Neural progenitor cell (in vitro differentiated cells): ENCODE measurements at regions not wholly inside any gene's neighbourhood (a gene's known extent, or its start where the extent isn't known, plus 50 kb on each side); places are given as distances from the start of the nearest gene placed in this dataset.

Experiments used
- DNase-seq: peaks from one replicate; pipeline ENCODE4 v3.0.0-alpha.2; 2016; ENCODE audit warnings: low spot score
- H2AFZ ChIP-seq: fragments of 200-600 bp; sonication (generic); replicated peaks from 2 replicates; pipeline ENCODE4 v1.6.1; 2016; ENCODE audit warnings: antibody characterized with exemption
- H3F3A ChIP-seq: fragments of 200-600 bp; sonication (generic); 2 replicates; pipeline ENCODE4 v1.6.1; 2016; ENCODE audit warnings: antibody characterized with exemption, low read depth
- H3K27ac ChIP-seq: fragments of 200-600 bp; sonication (generic); 2 replicates; pipeline ENCODE4 v1.5.1; 2016; ENCODE audit warnings: mild to moderate bottlenecking
- H3K27me3 ChIP-seq: fragments of 200-600 bp; sonication (generic); 2 replicates; pipeline ENCODE4 v1.6.1; 2016; ENCODE audit warnings: mild to moderate bottlenecking, moderate library complexity
- H3K36me3 ChIP-seq: fragments of 200-600 bp; sonication (generic); 2 replicates; pipeline ENCODE4 v1.5.1; 2016
- H3K4me1 ChIP-seq: fragments of 200-600 bp; sonication (generic); 2 replicates; pipeline ENCODE4 v1.6.1; 2016; ENCODE audit warnings: mixed run types
- H3K4me2 ChIP-seq: fragments of 200-600 bp; sonication (generic); 2 replicates; pipeline ENCODE4 v1.6.1; 2016
- H3K4me3 ChIP-seq: fragments of 200-600 bp; sonication (generic); 2 replicates; pipeline ENCODE4 v1.5.1; 2016
- H3K79me2 ChIP-seq: fragments of 200-600 bp; sonication (generic); 2 replicates; pipeline ENCODE4 v1.6.1; 2016; ENCODE audit warnings: low read depth
- H3K9ac ChIP-seq: fragments of 200-600 bp; sonication (generic); 2 replicates; pipeline ENCODE4 v1.6.1; 2016
- H3K9me3 ChIP-seq: fragments of 200-600 bp; sonication (generic); 2 replicates; pipeline ENCODE4 v1.5.1; 2016; ENCODE audit warnings: low read depth
- H4K20me1 ChIP-seq: fragments of 200-600 bp; sonication (generic); 2 replicates; pipeline ENCODE4 v1.6.1; 2016; ENCODE audit warnings: low read depth
- H3K27ac Mint-ChIP-seq: 3 replicates; pipeline ENCODE4 v1.8.0; 2021; ENCODE audit warnings: mixed read lengths
- H3K27me3 Mint-ChIP-seq: 2 replicates; pipeline ENCODE4 v1.8.0; 2022; ENCODE audit warnings: low read depth, mild to moderate bottlenecking, inconsistent platforms, moderate library complexity, mixed read lengths; ENCODE audit not compliant: insufficient read depth
- H3K36me3 Mint-ChIP-seq: 3 replicates; pipeline ENCODE4 v1.8.0; 2021; ENCODE audit warnings: mixed read lengths
- H3K4me1 Mint-ChIP-seq: 3 replicates; pipeline ENCODE4 v1.8.0; 2021; ENCODE audit warnings: mixed read lengths
- H3K4me3 Mint-ChIP-seq: 3 replicates; pipeline ENCODE4 v1.8.0; 2021; ENCODE audit warnings: mild to moderate bottlenecking, moderate library complexity, mixed read lengths
- H3K9me3 Mint-ChIP-seq: 3 replicates; pipeline ENCODE4 v1.8.0; 2020; ENCODE audit warnings: mixed read lengths
- EZH2 ChIP-seq: fragments of 200-600 bp; sonication (generic); IDR thresholded peaks from 2 replicates; pipeline ENCODE4 v1.6.1; 2017; ENCODE audit warnings: antibody characterized with exemption, mild to moderate bottlenecking, moderate library complexity
- EZH2phosphoT487 ChIP-seq: fragments of 200-600 bp; sonication (generic); IDR thresholded peaks from 2 replicates; pipeline ENCODE4 v1.6.1; 2017; ENCODE audit warnings: antibody characterized with exemption
- TF ChIP-seq, protein P1 (sequence below): fragments of 200-600 bp; sonication (generic); IDR thresholded peaks from 2 replicates; pipeline ENCODE4 v1.5.1; 2017; ENCODE audit warnings: antibody characterized with exemption, mild to moderate bottlenecking

DNA sequence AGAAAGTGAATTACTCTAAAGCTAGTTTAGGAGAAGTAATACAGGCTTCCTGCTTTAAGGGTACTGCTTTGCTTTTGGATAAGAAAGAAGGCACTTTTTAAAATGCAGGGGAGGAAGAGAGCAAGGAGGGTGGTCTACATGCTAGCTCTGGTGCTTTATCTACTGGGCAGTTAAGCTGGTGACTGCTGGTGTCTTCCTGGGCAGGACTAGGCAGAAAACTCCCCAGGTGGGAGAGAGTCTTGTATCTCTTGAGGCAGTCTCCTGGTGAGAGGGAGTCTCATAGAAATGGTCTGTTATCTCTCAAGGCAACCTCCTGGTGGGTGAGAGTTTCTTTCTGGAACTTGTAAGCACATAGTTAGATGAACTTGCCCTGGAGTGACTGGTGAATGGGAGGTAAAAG, 953.9 kb upstream of the GOT2 start:
- Histone ChIP-seq H3K27ac (no peak overlapping the region), H4K20me1 (no peaks in the 10 kb centered on the region), H3K4me1 (no peaks in the 10 kb centered on the region), H3K36me3 (no peaks in the 10 kb centered on the region), H3F3A (no peaks in the 10 kb centered on the region), H3K27me3 (no peaks in the 10 kb centered on the region), H3K9ac (no peak overlapping the region), H3K4me3 (no peak overlapping the region), H2AFZ (no peak overlapping the region), H3K79me2 (no peaks in the 10 kb centered on the region), H3K9me3 (no peaks in the 10 kb centered on the region), H3K4me2 (no peak overlapping the region)
- no peak overlapping the region for H3K27ac Mint-ChIP-seq
- TF ChIP-seq EZH2 (no peak), EZH2phosphoT487 (no peak)
- TF ChIP-seq, protein P1, sequence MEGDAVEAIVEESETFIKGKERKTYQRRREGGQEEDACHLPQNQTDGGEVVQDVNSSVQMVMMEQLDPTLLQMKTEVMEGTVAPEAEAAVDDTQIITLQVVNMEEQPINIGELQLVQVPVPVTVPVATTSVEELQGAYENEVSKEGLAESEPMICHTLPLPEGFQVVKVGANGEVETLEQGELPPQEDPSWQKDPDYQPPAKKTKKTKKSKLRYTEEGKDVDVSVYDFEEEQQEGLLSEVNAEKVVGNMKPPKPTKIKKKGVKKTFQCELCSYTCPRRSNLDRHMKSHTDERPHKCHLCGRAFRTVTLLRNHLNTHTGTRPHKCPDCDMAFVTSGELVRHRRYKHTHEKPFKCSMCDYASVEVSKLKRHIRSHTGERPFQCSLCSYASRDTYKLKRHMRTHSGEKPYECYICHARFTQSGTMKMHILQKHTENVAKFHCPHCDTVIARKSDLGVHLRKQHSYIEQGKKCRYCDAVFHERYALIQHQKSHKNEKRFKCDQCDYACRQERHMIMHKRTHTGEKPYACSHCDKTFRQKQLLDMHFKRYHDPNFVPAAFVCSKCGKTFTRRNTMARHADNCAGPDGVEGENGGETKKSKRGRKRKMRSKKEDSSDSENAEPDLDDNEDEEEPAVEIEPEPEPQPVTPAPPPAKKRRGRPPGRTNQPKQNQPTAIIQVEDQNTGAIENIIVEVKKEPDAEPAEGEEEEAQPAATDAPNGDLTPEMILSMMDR, result no peak
- DNase-seq, result no peak
- peaks cover 11% of the 10 kb centered on the region for H3K4me1 Mint-ChIP-seq
- no peak overlapping the region for H3K4me3 Mint-ChIP-seq
- peaks cover 17% of the 10 kb centered on the region for H3K9me3 Mint-ChIP-seq
- H3K27me3 Mint-ChIP-seq, result no peaks in the 10 kb centered on the region
- H3K36me3 Mint-ChIP-seq, result no peaks in the 10 kb centered on the region

DNA sequence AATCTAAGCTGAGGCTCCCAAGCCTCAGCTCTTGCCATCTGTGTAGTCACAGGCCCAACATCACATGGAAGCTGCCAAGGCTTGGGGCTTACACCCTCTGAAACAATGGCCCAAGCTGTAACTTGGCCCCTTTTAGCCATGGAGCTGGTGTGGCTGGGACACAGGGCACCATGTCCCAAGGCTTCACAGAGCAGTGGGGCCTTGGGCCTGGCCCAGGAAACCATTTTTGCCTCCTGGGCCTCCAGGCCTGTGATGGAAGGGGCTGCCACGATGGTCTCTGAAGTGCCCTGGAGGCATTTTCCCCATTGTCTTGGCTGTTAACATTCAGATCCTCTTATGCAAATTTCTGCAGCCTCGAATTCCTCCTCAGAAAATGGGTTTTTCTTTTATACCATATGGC, 952.3 kb upstream of the GOT2 start:
- no peaks in the 10 kb centered on the region for H3K27me3 ChIP-seq
- no peaks in the 10 kb centered on the region for H3K4me1 ChIP-seq
- no peaks in the 10 kb centered on the region for H3K9me3 ChIP-seq
- no peaks in the 10 kb centered on the region for H3K36me3 ChIP-seq
- H4K20me1 ChIP-seq, result no peaks in the 10 kb centered on the region
- H3K4me3 ChIP-seq, result no peak overlapping the region
- H2AFZ ChIP-seq, result no peak overlapping the region
- Mint-ChIP-seq H3K4me3 (no peak overlapping the region), H3K9me3 (peaks cover 17% of the 10 kb centered on the region), H3K36me3 (no peaks in the 10 kb centered on the region), H3K27ac (no peak overlapping the region), H3K4me1 (peaks cover 11% of the 10 kb centered on the region), H3K27me3 (no peaks in the 10 kb centered on the region)
- H3K9ac ChIP-seq, result no peak overlapping the region
- no peaks in the 10 kb centered on the region for H3F3A ChIP-seq
- H3K4me2 ChIP-seq, result no peak overlapping the region
- H3K27ac ChIP-seq, result no peak overlapping the region
- no peak for DNase-seq
- TF ChIP-seq EZH2, result no peak
- TF ChIP-seq, protein P1, result no peak
- no peak for TF ChIP-seq EZH2phosphoT487
- H3K79me2 ChIP-seq, result no peaks in the 10 kb centered on the region

DNA sequence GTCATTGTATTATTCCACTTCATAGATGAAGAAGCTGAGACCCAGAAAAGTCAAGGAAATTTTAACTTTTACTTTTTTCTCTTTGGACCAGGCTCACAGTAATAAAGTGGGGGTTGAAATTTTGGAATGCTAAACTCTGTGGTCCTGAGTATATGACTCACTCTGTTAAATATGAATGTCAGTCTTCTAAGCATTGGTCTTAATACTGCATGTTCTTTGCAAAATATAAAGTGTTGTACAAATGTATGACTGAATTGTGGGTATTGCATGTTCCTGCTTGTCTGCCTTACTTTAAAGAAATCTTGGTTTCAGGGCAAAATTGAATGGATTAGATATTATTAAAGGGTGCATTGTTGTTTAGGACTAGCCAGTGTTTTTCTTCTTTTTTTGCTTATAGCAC, 950.8 kb upstream of the GOT2 start:
- Histone ChIP-seq H3K4me1 (no peaks in the 10 kb centered on the region), H3K36me3 (no peaks in the 10 kb centered on the region), H3K4me2 (no peak overlapping the region), H3K27me3 (no peaks in the 10 kb centered on the region), H2AFZ (no peak overlapping the region), H3K4me3 (no peak overlapping the region), H3K27ac (no peak overlapping the region), H3K79me2 (no peaks in the 10 kb centered on the region), H3K9ac (no peak overlapping the region), H3K9me3 (no peaks in the 10 kb centered on the region), H4K20me1 (no peaks in the 10 kb centered on the region), H3F3A (no peaks in the 10 kb centered on the region)
- H3K4me1 Mint-ChIP-seq, result peaks cover 11% of the 10 kb centered on the region
- peaks cover 17% of the 10 kb centered on the region for H3K9me3 Mint-ChIP-seq
- no peak overlapping the region for H3K4me3 Mint-ChIP-seq
- H3K27me3 Mint-ChIP-seq, result no peaks in the 10 kb centered on the region
- no peak overlapping the region for H3K27ac Mint-ChIP-seq
- no peaks in the 10 kb centered on the region for H3K36me3 Mint-ChIP-seq
- DNase-seq, result no peak
- TF ChIP-seq, protein P1, result no peak
- no peak for TF ChIP-seq EZH2phosphoT487
- no peak for TF ChIP-seq EZH2

DNA sequence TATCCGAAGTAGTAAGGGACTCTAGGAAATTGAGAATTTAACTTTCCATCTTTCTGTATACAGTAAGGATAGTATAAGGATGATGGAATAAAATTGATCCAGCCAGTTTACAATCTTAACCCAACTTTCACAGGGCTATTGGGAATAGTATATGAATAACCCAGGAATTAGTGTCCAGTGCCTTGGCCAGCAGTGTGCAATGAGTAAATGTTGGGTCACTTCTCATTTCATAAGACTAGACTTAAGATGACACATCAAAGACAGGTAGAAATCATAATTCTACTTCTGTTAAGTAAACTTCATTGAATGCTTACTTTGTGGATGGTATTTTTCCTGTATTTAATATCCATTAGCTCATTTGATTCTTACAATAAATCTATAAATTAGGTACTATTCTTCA, 949.6 kb upstream of the GOT2 start:
- no peaks in the 10 kb centered on the region for H3K36me3 ChIP-seq
- Mint-ChIP-seq H3K27ac (no peak overlapping the region), H3K27me3 (no peaks in the 10 kb centered on the region), H3K9me3 (peaks cover 17% of the 10 kb centered on the region), H3K4me3 (no peak overlapping the region), H3K4me1 (peaks cover 8% of the 10 kb centered on the region), H3K36me3 (no peaks in the 10 kb centered on the region)
- no peak for DNase-seq
- H4K20me1 ChIP-seq, result no peaks in the 10 kb centered on the region
- no peak overlapping the region for H3K9ac ChIP-seq
- TF ChIP-seq EZH2phosphoT487, result no peak
- TF ChIP-seq, protein P1, result no peak
- no peak for TF ChIP-seq EZH2
- H3K4me2 ChIP-seq, result no peak overlapping the region
- H2AFZ ChIP-seq, result no peak overlapping the region
- H3K27me3 ChIP-seq, result no peaks in the 10 kb centered on the region
- H3K4me3 ChIP-seq, result no peak overlapping the region
- H3F3A ChIP-seq, result no peaks in the 10 kb centered on the region
- H3K27ac ChIP-seq, result no peak overlapping the region
- H3K9me3 ChIP-seq, result no peaks in the 10 kb centered on the region
- H3K4me1 ChIP-seq, result no peaks in the 10 kb centered on the region
- H3K79me2 ChIP-seq, result no peaks in the 10 kb centered on the region
